ENCODE measurements at regions not wholly inside any gene's neighbourhood (a gene's known extent, or its start where the extent isn't known, plus 50 kb on each side); places are given as distances from the start of the nearest gene placed in this dataset.

GRCh38 chr12:13597837-13598236, 383.6 kb downstream of the GRIN2B start:
- no peaks in the 10 kb centered on the region for H3K36me3 ChIP-seq
- H3K27ac ChIP-seq = no peak overlapping the region

GRCh38 chr12:13597166-13597565, 384.2 kb downstream of the GRIN2B start:
- no peaks in the 10 kb centered on the region for H3K27me3 ChIP-seq
- H3K27ac ChIP-seq = no peak overlapping the region
- no peaks in the 10 kb centered on the region for H3K36me3 ChIP-seq
- TF ChIP-seq CTCF (IDR thresholded peaks at IDR 0.05) = no peak
- no peaks in the 10 kb centered on the region for H3K4me1 ChIP-seq (ENCODE audit: control insufficient read depth in 1 of 2, insufficient read depth in 1 of 2, low read depth in 1 of 2, low read length in 1 of 2)
- no peaks in the 10 kb centered on the region for H3K9me3 ChIP-seq
- no peak overlapping the region for H3K4me3 ChIP-seq (ENCODE audit: low read depth in 1 of 2, low read length in 1 of 2)

More at GRCh38 chr12:13597837-13598236, 383.6 kb downstream of the GRIN2B start:
- Histone ChIP-seq H3K9me3 (no peaks in the 10 kb centered on the region), H3K4me3 (ENCODE audit: low read depth in 1 of 2, low read length in 1 of 2) (no peak overlapping the region), H3K27me3 (no peaks in the 10 kb centered on the region), H3K4me1 (ENCODE audit: control insufficient read depth in 1 of 2, insufficient read depth in 1 of 2, low read depth in 1 of 2, low read length in 1 of 2) (no peaks in the 10 kb centered on the region)
- TF ChIP-seq CTCF (IDR thresholded peaks at IDR 0.05) = no peak

DNA sequence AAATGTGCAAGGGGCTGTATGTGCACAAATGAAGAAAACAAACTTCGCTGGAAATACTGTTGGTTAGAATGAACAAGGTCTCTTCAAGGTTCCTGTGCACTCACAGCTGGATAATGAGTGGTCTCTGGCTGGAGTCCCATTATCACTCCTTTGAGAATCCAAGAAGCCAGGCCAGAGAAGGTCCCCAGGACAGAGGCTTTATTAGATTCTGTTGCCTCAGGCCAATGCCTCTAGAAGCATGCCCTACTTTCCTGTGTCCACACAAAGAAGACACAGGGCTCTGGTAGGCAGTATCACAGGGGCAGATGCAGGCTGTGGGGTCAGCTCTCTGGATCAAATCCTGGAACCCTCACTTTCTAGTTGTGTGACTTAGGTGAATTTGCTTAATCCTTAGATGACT, 384.7 kb downstream of the GRIN2B start:
- H3K36me3 ChIP-seq = no peaks in the 10 kb centered on the region
- no peak for TF ChIP-seq CTCF (IDR thresholded peaks at IDR 0.05)
- no peak overlapping the region for H3K4me3 ChIP-seq (ENCODE audit: low read depth in 1 of 2, low read length in 1 of 2)
- no peak overlapping the region for H3K27ac ChIP-seq
- no peaks in the 10 kb centered on the region for H3K27me3 ChIP-seq
- H3K4me1 ChIP-seq (ENCODE audit: control insufficient read depth in 1 of 2, insufficient read depth in 1 of 2, low read depth in 1 of 2, low read length in 1 of 2) = no peaks in the 10 kb centered on the region
- H3K9me3 ChIP-seq = no peaks in the 10 kb centered on the region

DNA sequence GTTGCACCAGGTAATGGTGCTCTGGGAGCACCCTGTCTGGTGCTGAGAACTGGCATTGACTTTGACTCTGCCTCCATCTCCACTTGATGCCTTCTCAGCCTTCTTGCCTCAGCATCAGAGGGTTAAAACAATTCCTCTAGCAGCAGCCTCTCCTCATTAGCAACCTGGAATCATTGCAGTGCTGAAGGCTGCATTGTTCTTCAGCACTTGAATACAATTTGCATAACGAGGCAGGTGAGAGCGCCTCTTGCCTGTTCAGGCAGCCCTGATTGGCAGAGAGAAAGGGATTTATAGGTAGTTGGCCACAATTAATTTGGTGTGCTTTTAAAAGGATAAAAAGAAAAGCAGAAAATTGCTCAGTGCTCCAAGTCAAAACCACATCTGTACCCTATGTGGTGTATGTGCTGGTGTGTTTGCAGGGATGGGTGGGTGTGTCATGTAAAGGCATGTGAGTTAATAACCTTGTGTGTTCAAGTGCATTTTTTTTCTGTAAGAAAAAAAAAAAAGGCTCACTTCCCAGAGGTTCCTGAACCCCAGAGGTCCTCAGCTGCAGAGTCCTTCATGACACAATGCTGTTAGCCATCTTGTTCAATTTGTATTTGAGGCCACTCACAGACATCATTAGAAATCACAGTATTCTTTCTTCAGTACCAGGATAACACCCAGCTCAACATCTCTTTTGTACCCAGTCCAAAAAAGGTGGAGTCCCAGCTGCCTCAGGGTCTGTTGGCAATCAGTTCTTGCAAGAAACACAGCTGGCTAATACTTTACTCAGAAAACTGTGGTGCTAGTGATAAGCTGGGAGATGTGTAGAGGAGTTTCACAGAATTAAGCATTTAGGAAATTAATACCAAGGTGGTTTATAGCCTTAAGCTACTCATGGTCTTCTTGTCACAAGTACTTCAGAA, 385.6 kb downstream of the GRIN2B start:
- no peak overlapping the region for H3K27ac ChIP-seq
- TF ChIP-seq CTCF (IDR thresholded peaks at IDR 0.05) = no peak
- no peaks in the 10 kb centered on the region for H3K36me3 ChIP-seq
- H3K27me3 ChIP-seq = no peaks in the 10 kb centered on the region
- no peak overlapping the region for H3K4me3 ChIP-seq (ENCODE audit: low read depth in 1 of 2, low read length in 1 of 2)
- H3K9me3 ChIP-seq = no peaks in the 10 kb centered on the region
- H3K4me1 ChIP-seq (ENCODE audit: control insufficient read depth in 1 of 2, insufficient read depth in 1 of 2, low read depth in 1 of 2, low read length in 1 of 2) = no peaks in the 10 kb centered on the region

DNA sequence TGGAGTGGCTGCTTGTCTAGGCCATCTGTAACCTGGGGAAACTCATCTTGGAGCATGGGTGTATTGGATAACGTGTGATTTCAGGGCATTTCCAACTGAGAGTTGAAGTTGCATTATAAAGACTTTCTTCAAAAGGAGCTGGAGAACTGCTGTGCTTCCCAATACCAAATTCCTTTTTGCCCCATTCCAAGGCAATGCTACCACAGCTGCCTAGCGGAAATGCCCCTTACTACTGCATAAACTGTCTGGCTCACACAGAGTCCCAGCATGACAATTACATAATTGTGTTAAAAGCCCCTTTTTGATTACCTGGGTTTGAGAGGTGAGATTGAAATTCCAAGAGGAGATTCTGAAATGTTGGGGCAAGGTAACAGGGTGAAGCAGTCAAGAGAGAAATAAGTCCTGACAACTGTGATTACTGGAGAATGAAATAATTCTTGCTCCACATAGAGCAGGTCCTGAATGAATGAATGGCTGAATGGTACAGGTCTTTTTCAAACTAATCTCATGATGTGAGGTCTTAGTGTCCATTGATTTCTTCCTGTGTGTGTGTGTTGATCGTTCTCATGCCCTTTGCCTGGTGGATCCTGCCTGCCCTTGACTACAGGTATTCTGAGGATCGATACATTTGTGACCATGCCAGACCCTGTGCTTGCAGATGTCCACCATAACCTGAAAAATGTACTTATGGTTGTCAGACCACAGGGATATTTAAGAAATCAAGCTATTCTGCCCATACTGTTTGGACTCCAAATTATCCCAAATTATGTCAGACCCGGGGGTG, 386.5 kb downstream of the GRIN2B start:
- Histone ChIP-seq H3K27me3 (no peaks in the 10 kb centered on the region), H3K4me1 (ENCODE audit: control insufficient read depth in 1 of 2, insufficient read depth in 1 of 2, low read depth in 1 of 2, low read length in 1 of 2) (no peaks in the 10 kb centered on the region), H3K27ac (no peak overlapping the region), H3K4me3 (ENCODE audit: low read depth in 1 of 2, low read length in 1 of 2) (no peak overlapping the region), H3K9me3 (no peaks in the 10 kb centered on the region), H3K36me3 (no peaks in the 10 kb centered on the region)
- no peak for TF ChIP-seq CTCF (IDR thresholded peaks at IDR 0.05)
